Tibial nerve (tissue), 4 donors: ENCODE measurements at regions not wholly inside any gene's neighbourhood (a gene's known extent, or its start where the extent isn't known, plus 50 kb on each side); places are given as distances from the start of the nearest gene placed in this dataset.

ENCODE experiments used
- CTCF ChIP-seq, 5 experiments: fragments of 200-600 bp in 3 of 5; fragments of 450-650 bp in 2 of 5; sonication (generic) in 3 of 5; IDR thresholded peaks; one replicate each; pipeline ENCODE4 v1.5.1; 2016 to 2019; ENCODE audit warnings: antibody characterized with exemption in 5 of 5, mild to moderate bottlenecking in 3 of 5, moderate library complexity in 2 of 5
- EP300 ChIP-seq, 2 donors: sonication (generic); formaldehyde crosslinking; IDR thresholded peaks; one replicate each; pipeline ENCODE4 v1.6.1; 2017; ENCODE audit warnings: antibody characterized with exemption in 2 of 2, mild to moderate bottlenecking in 1 of 2
- POLR2A ChIP-seq, 2 donors: fragments of 450-650 bp; IDR thresholded peaks; one replicate each; pipeline ENCODE4 v1.6.1; 2017; ENCODE audit warnings: antibody characterized with exemption in 2 of 2, mild to moderate bottlenecking in 2 of 2, moderate library complexity in 2 of 2

GRCh38 chr17:45578516-45579455 lies 88.3 kb upstream of the PLEKHM1 start:
- TF ChIP-seq CTCF (IDR thresholded peaks at IDR 0.05) (no peak), POLR2A (IDR thresholded peaks at IDR 0.05) (no peak), EP300 (IDR thresholded peaks at IDR 0.05) (no peak)
